ENCODE measurements at regions not wholly inside any gene's neighbourhood (a gene's known extent, or its start where the extent isn't known, plus 50 kb on each side); places are given as distances from the start of the nearest gene placed in this dataset.
"Not testable (repeated sequence)": the region's sequence is repeated elsewhere in the genome, so short reads cannot be mapped to it uniquely, and the experiment has no call there.

DNA sequence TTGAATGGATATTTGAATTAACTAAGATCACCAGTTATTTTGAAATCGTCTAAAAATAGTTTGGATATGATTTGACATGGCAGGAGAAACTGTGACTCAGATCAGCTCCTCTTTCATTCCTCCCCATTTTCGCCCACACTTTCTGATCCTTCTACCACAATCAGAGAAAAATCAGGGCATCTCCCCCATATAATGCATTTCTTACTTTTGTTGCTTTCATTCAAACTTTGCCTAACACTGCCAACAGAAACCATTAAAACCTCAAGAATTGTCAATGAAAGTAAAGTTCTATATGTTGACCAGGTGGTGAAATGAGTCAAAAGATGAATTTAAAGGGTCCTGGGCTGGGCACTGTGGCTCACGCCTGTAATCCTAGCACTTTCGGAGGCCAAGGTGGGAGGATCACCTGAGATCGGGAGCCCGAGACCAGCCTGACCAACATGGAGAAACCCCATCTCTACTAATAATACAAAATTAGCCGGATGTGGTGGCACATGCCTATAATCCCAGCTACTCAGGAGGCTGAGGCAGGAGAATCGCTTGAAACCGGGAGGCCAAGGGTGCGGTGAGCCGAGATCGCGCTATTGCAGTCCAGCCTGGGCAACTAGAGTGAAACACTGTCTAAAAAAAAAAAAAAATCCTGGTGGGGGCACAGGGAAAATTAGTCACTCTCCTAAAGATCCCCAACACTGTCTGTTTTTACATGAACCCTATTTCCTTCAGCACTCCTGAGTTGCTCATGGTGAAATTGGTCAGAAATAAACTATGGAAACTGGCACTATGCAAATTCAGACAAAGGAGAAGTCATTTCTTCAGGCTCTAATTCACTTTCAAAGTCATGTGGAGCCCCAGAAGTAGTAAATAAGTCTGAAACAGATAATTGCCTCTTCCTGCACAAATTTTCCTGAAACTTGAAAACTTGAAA lies 122.8 kb upstream of the NOCT start:
- DNase-seq = no peak

DNA sequence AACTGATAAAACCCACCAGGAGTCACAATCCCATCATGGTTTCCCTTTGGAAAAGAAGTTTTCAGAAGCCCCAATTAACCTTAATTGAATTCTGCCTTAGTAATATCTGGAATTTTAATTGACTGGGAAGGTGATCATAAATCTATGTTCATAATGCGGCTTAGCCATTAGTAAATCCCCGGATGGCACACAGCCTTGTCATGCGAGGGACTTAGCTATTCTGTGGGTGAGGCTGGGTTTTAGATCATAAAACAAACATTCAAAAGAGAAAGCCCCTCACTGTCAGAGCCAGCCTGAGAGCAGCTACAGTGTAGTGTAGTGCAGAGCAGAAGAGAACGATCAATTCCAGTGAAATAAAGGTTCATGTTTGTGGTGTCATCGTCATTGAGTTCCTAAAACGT lies 124.0 kb upstream of the NOCT start:
- no peak for DNase-seq

DNA sequence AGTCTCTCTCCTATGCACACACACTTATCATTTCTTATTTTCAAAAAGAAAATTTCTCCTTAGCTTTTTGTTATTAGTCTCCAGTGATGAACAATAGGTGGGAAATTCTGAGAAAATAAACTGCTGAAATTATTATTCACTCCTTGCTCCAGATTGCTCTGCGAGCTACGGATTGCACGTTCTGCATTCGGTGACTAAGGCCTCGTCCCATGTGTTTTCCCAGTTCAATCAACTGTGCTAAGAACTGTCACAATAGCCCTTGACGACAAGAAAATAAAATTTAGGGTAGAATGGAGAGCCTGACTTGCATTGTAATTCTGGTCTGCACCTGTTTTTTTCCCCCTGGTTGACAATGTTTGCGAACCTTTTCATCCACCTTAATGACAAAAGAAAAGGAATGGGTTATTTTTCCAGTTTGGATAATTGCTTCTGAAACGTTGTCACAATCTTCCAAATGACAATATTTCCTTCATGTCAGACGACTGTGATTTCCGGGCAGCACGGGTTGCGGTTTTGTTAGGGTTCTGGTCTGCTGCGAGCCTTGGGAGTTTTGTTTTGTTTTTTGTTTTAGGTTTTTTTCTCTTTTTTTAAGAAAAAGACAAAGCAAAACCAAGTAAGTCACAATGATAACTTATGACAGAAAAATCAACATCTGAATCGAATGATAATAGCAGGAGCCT lies 124.5 kb upstream of the NOCT start:
- DNase-seq = no peak

DNA sequence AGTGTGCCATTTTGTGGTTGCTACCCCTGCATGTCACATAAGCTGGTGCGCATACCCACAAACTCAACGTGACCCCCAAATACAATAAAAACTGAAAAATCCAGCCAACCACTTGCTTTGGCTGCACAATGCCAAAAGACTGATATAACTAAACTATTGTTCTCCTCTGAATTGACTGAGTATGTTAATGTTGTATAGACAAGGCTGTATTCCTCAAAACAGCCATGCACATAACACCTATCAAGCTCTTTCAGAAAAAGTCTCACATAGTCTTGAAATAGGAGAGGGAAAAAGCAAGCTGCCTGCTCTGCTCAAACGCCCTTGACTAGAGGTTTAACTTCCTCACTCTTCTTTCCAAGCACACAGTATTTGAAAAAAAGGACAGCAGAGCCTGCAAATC lies 126.4 kb upstream of the NOCT start:
- DNase-seq = no peak

DNA sequence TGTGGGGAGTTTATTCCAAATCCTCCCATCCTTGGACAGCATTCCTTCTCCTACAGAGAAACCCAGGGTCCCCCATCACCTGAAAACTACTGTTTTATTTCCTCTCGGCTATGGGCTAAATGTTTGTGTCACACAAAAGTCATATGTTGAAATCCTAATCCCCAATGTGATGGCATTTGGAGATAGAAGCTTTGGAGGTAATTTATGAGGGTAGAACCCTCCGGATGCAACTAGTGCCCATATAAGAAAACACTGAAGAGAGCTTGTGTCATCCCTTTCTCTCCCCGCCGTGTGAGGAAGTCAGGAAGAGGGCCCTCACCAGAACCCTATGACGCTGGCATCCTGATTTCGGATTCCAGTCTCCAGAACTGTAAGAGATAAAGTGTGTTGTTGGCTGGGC lies 127.8 kb upstream of the NOCT start:
- DNase-seq = no peak

DNA sequence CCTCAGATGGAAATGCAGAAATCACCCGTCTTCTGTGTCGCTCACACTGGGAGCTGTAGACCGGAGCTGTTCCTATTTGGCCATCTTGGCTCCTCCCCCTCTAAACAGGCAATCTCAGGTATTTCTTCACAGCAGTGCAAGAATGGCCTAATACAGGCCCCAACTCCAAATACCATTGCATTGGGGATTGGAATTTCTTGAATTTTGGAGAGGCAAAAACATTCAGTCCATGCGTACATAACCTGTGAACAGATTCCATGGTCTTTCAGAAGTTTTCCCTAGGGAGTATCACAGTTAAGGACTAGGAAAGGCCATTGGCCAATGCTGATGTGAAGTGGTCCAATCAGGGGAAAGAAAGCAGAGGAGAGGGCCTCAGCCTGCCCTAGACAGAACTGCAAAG lies 128.2 kb upstream of the NOCT start:
- no peak for DNase-seq

DNA sequence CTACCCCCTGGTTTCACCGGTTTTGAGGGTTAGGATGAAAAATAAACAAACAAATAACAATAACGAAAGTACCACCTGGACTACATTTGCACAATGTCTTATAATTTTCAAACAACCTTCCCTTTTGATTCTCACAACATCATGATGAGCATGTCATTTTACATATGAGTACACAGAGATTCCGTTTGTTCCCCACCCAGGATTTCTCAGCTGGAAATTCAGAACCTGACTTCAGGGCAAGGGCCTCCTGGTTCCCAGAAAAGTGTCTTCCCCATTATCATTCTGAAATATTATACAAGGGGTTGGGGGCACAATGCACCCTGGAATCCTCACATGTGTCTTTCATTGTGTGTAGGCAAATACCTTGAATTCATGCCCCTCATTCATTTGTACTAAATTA lies 135.8 kb upstream of the NOCT start:
- DNase-seq = no peak

DNA sequence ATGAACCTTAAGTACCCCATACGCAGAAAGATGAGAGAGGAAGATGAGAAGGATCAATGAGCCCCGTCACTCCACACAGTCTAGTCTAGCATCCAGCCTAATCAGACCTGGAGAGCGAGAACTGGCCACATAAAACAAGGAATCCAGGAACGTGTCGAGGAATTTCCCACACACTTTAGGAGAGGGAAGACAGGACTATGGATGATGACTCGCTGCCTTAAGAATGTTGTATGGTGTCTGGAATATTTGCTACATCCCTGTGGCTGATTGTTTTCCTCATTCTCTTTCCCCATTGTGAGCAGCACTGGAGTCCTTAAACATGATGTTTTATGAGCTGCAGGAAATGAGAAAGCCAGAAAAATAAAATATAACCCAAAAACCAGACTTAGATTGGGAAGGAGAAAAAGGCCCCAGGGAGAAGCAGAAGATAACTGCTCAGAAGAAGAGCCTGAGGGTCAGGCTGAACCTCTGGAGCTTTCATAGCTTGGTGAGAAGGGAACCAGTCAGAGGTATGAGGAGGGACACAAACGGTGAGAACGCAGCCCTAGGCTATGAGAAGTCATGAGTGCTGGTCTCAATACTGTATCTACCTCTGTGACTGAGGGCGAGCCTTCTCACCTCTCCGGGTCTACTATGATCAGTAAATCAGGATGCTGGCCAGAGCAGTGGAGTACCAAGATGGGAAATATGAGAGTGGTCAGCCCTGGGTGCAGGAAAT lies 139.5 kb upstream of the NOCT start:
- no peak for DNase-seq

DNA sequence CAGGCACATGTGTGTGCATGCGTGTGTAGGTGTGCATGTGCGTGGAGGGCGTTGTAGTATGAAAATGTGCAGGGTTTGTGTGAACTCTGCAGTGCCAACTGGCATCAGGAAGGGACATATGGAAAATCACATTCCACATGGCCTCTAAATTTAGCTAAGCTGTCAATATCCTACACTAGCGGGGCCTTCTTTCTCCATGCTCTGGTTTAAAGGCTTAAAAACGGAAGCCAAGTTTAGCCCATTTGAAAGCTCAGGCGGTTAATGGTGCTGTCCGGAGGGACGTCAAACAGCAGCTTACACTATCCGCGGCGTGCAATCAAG lies 144.1 kb upstream of the NOCT start:
- no peak for DNase-seq

DNA sequence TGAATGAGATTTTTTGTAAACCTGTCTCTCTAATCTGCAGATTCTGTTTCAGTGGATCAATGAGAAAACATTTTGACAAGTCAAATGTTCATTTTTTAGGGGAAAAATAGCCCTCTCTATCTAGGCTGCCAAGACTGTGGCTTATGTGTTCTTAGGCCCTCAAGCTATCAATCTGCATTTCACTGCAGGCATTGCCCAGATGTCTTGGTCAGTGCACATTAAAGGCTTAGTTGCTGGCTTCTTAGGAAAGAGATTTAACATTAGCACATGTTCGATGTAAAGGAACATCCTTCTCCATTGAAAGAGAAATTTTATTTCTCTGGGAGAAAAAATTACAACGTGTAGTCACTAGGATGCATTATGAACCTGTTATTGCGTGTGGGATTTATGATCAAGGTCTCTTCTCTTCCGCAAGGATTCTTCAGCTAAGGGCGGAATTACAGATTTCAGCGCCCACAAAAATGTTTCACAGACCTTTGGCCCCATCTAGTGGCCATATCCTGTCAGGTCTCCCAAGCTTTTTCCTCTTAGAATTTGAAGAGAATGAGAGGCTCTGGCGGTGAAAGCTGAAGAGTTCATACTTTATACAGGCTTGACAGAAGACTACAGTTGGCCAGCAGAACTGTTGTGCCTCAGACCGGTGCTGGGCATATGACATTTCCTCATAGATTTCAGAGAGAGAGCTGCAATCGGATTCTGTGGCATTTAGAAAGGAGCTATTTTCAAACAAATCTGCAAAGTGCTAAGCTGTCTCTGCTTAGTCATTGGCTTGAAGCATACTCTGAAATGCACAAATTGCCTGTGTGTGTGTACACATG lies 144.6 kb upstream of the NOCT start:
- peak; percentile 83 for DNase-seq

DNA sequence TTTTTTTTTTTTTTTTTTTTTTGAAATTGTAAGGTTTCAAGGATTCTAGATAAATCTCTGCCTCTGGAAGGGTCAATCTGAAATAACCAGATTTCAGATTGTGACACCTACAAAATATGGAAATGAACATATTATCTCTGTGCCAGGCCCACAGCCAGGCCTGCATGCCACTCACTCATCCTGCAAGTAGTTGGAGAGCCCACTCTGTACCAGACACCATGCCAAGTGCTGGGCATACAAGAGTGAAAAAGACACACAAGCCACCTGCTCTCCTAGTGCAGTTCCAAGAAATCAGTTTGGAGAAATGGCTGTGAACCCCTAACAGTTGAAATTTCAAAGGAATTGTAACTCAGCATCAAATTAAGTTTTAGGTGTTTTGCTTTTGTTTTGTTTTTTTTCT lies 145.9 kb upstream of the NOCT start:
- DNase-seq = no peak

DNA sequence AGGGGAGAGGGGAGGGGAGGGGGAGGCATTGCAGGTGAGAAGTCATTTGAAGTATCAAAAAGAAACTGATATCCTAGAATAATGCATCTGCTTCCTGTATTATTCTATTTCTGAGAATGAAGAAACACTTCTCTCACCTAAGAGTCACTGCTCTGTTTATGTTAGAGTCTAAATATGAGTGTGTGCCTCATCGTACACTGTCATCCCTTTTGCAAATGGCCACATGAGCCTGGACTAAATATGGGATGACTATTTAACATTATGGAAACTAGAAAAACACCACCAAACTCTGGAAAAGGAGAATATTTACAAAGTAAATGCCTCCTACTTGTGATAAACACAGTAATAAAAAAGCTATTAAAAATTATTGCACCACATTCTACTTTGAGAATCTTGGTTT lies 146.4 kb upstream of the NOCT start:
- DNase-seq = no peak

DNA sequence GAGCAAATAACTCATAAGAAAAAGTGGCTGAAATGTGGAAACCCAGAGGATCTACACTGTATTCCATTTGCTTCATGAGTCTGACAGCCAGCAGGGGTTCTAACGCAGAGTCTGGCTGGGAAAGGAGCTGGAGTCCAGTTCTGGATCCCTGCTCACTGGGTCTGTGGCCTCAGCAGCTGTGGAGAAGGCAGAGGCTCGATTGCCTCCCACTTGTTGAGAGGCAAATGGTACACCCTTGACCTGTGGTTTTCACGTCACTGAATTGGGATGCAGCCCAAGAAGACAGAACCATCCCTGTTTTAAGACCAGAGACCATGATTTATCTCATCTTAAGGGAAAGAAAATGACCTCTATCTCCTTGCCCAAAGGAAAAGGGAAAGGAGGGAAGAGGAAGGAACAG lies 147.0 kb upstream of the NOCT start:
- no peak for DNase-seq

DNA sequence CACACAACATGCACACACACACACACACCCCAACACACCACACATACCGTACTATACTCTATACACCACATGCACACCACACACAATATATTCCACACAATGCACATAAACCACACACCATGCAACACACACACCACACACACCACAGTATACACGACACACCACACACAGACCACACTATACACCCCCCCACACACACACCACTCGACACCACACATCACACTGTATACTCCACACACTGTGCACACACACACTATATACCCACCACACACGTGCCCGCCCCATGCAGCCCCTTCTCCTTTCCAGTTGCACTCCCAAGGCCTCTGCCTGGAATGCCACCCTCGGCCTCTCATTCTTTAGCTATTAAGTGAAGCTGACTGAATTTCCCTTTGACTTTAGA lies 148.2 kb upstream of the NOCT start:
- DNase-seq = no peak

DNA sequence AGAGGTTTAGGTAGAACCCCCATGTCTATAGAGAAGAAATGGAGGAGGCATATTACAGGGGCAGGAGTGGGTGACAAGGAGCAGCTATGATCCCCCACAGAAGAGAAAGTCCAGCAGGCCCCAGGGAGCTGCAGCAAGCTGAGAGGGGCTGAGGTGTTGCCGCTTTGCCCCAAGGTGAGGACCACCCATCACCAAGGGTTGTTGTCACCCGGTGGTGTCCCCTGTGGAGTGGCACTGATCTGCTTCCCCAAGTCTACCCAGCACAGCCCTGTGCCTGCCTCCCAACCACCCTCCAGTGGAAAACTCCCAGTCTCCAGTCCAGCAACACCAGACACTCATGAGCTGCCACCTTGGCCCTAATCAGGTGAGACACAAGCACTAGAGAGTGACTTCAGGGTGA lies 149.3 kb upstream of the NOCT start:
- no peak for DNase-seq

DNA sequence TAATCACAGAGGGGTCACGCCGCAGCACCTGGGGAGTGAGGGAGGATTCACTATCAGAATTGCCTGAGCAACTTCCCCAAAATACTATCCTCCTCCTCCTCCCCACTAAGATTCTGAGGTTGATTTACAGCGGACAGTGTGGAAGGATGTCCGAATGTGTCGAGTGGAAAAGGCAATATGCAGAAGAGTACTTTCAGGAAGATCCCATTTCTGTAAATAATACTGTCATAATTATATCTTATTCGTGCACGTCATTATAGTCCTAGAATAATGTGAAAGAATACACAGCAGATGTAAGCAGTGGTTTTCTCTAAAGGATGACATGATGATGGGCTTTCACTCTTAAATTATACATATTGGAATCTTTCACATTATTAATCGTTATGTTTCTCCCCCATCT lies 149.8 kb upstream of the NOCT start:
- no peak for DNase-seq

DNA sequence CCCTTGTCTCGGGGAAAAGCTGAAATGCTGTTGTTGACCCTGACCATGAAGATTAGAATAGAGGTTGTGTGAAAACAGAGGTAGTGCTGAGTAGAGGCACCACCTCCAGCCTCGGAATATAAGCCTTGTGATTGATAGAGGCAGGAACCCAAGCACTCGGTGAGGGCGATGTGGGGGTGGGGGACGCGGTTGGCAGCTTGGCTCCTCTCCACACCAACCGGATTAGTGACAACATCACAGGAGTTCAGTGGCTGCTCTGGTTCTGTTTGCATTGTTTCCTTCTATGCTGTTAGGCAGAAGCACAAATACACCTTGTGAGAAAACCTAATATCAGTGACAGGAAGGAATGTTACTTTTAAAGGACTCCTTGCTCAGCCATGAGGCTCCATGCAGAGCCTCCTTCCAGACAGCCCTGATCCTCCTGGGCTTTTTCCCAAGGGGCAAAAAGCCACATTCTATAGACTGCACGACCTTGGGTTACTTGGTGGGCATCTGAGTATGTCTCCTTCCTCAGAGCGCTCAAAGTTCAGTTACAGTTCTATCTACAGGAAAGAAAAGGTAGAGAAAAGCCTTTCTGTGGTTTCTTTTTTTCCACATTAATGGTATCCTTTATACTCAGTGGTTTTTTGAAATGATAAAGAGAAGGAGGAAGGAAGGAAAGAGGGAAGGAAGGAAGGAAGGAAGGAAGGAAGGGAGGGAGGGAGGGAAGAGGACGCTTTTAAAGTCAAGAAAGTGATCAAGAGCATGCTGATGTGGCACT lies 150.4 kb upstream of the NOCT start:
- no peak for DNase-seq

DNA sequence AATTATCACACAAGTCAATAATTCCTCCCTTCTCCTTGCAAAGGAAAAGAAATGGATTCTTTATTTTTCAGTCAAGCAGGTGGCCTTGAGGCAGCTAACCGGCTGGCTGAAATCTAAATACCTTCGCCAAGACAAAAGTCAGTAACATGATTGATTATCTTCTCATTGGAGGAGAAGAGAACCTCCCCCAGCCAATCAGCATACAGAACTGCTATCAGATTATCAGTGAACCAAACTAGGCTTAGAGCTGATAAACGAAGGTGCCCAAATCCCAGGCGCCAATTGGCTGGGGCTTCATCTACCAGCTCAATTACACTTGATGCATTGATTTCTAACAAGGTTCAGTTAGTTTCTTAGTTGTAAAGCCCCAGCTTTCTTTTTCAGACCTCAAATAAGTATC lies 152.4 kb upstream of the NOCT start:
- no peak for DNase-seq

DNA sequence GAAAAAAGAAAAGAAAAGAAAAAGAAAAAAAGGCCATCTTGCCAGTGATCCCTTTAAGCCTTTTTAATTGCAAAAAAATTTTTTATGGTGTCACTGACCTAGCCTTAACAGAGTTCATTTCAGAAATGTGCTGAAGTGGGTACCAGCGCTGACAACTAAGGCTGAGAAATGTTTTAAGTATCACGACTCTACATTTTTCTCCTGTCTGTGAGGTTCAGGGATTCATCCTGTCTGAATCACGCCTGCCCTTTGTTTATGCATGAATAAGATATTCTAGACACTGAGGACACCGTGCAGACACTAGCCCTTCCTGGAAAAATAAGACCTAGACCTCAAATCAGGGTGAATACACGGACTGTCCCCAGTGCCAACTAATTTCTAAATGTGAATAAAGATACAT lies 154.4 kb upstream of the NOCT start:
- DNase-seq = no peak

DNA sequence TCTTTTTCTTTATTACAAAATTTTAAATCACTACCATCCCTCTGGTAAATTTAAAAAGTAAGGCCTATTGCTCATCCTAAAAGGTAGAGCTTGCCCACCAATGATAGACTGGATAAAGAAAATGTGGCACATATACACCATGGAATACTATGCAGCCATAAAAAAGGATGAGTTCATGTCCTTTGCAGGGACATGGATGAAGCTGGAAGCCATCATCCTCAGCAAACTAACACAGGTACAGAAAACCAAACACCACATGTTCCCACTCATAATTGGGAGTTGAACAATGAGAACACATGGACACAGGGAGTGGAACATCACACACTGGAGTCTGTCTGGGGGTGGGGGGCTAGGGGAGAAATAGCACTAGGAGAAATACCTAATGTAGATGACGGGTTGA lies 155.2 kb upstream of the NOCT start:
- DNase-seq = not testable (repeated sequence)

DNA sequence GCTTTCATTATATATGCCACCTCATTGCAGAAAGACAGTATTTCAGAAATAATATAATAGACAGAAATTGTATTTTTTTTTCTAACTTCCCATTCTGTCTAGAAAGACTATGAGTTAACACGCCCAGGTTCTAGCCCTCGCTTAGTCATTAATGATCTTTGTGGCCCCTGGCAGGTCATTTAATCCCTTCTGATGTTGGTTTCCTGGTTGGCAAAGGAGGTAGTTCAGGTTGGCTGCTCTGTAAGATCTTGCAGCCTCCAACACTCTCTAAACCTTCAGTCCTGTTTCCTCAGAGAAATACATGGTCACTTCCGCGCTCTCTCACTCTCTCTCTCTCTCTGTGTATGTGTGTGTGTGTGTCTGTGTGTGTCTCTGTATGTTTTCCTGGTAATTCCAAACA lies 156.3 kb upstream of the NOCT start:
- DNase-seq = no peak
